ENCODE measurements at regions not wholly inside any gene's neighbourhood (a gene's known extent, or its start where the extent isn't known, plus 50 kb on each side); places are given as distances from the start of the nearest gene placed in this dataset.
A peak's percentile ranks its signal among the peaks of the same experiment; 100 is the strongest.
"Not testable (repeated sequence)": the region's sequence is repeated elsewhere in the genome, so short reads cannot be mapped to it uniquely, and the experiment has no call there.

GRCh38 chr4:8723222-8723980 lies 130.8 kb downstream of the CPZ start:
- H3K4me1 ChIP-seq = no peaks in the 10 kb centered on the region

DNA sequence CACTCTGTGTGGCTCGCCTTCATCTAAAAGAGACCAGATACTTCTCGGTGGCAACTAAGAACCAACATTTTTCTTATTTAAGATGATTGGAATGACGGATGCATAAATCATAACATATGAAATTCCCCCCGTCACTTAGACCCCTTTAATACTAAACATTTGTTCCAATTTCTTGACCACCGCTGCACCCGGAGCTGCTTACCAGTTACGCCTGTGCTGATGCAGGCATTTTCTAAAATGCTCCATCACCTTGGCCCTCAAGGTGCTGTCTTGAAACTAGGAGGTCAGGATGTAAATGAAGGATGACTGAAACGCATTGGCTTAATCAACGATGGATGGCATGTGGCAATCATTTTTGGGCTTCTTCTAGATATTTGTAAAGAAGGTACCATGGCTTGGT lies 130.0 kb downstream of the CPZ start:
- WGBS (ENCODE audit: insufficient coverage, low coverage, low lambda C conversion rate, missing lambda C conversion rate) = 48% methylated on average over 7 of the region's 9 CpGs
- no peaks in the 10 kb centered on the region for H3K36me3 ChIP-seq
- peak in 1 of 3 donors; percentile 1 for DNase-seq
- no peaks in the 10 kb centered on the region for H3K27me3 ChIP-seq
- H3K4me3 ChIP-seq = no peak overlapping the region
- no peak overlapping the region for H3K27ac ChIP-seq
- intact Hi-C loops (cut with DNase I) = no loop called here
- H3K9me3 ChIP-seq = no peaks in the 10 kb centered on the region
- no peak for TF ChIP-seq CTCF (IDR thresholded peaks at IDR 0.05)
- TF ChIP-seq POLR2A (IDR thresholded peaks at IDR 0.05) = no peak
- H3K4me1 ChIP-seq = no peaks in the 10 kb centered on the region
- ATAC-seq = no peak

More at GRCh38 chr4:8723222-8723980, 130.8 kb downstream of the CPZ start:
- H3K9me3 ChIP-seq = no peaks in the 10 kb centered on the region
- DNase-seq = peak in 2 of 3 donors; percentile 5 to 37
- ATAC-seq = no peak
- no peak overlapping the region for H3K4me3 ChIP-seq
- 31% methylated on average over 7 of the region's 14 CpGs for WGBS (ENCODE audit: insufficient coverage, low coverage, low lambda C conversion rate, missing lambda C conversion rate)
- H3K36me3 ChIP-seq = no peaks in the 10 kb centered on the region
- H3K27ac ChIP-seq = no peak overlapping the region
- intact Hi-C loops (cut with DNase I) = no loop called here
- no peak for TF ChIP-seq CTCF (IDR thresholded peaks at IDR 0.05)
- TF ChIP-seq POLR2A (IDR thresholded peaks at IDR 0.05) = no peak
- no peaks in the 10 kb centered on the region for H3K27me3 ChIP-seq

- H3K36me3 ChIP-seq = no peaks in the 10 kb centered on the region
- WGBS (ENCODE audit: insufficient coverage, low coverage, low lambda C conversion rate, missing lambda C conversion rate) = 65% methylated on average over 7 of the region's 8 CpGs
- H3K9me3 ChIP-seq = no peaks in the 10 kb centered on the region
- H3K27ac ChIP-seq = no peak overlapping the region
- peak in 2 of 3 donors; percentile 2 to 18 for DNase-seq
- TF ChIP-seq CTCF (IDR thresholded peaks at IDR 0.05) (no peak), POLR2A (IDR thresholded peaks at IDR 0.05) (no peak)
- H3K4me1 ChIP-seq = no peaks in the 10 kb centered on the region
- intact Hi-C loops (cut with DNase I) = no loop called here
- H3K27me3 ChIP-seq = no peaks in the 10 kb centered on the region
- ATAC-seq = no peak
- H3K4me3 ChIP-seq = no peak overlapping the region
Observed at GRCh38 chr4:8721621-8722020, 129.1 kb downstream of the CPZ start.

DNA sequence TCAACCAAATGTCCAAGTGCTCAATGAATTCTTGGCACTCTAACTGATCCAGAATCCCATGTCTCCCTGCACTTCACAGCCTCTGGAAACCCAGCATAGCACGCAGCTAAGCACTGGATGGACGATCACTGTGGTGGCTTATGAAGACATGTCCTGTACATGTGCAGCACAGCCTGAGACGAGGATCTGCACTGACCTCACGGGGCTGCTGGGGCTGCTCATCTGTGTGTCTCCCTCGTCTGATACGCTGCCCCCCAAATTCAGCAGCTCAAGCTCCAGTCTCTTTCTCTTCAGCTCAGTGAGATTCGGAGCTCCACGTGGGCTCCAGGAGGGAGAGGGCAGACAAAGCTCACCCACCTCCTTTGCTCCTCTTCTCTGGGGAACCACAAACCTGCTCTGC lies 126.9 kb downstream of the CPZ start:
- TF ChIP-seq POLR2A (IDR thresholded peaks at IDR 0.05) (no peak), CTCF (IDR thresholded peaks at IDR 0.05) (no peak)
- Histone ChIP-seq H3K27me3 (no peaks in the 10 kb centered on the region), H3K36me3 (no peaks in the 10 kb centered on the region), H3K9me3 (peaks cover 0 to under 1% (median 0%) of the 10 kb centered on the region in 4 donors), H3K4me3 (no peak overlapping the region), H3K27ac (no peak overlapping the region), H3K4me1 (no peaks in the 10 kb centered on the region)
- DNase-seq (peak in 2 of 3 donors; percentile 2 to 16), ATAC-seq (no peak)
- intact Hi-C loops (cut with DNase I) = no loop called here
- 80% methylated on average over 1 of the region's 8 CpGs for WGBS (ENCODE audit: insufficient coverage, low coverage, low lambda C conversion rate, missing lambda C conversion rate)

DNA sequence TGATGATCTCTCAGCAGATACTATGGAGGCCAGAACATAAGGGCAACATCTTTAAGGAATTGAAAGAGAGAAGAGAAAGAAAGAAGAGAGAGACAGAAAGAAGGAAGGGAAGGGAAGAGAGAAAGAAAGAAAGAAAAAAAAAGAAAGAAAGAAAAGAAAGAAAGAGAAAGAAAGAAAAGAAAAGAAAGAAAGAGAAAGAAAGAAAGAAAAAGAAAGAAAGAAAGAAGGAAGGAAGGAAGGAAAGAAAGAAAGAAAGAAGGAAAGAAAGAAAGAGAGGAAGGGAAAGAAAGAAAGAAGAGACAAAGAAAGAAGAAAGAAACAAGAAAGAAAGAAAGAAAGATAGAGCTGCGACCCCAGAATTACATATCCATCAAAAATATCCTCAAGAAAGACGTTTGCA lies 124.9 kb downstream of the CPZ start:
- intact Hi-C loops (cut with DNase I); H3K4me3 ChIP-seq; H3K36me3 ChIP-seq; H3K9me3 ChIP-seq; H3K27me3 ChIP-seq; H3K27ac ChIP-seq; H3K4me1 ChIP-seq; DNase-seq; ATAC-seq: not testable (repeated sequence)
- 29% methylated on average over 2 of the region's 2 CpGs for WGBS (ENCODE audit: insufficient coverage, low coverage, low lambda C conversion rate, missing lambda C conversion rate)

Data from right lobe of liver (tissue), 6 donors.